ENCODE measurements at regions not wholly inside any gene's neighbourhood (a gene's known extent, or its start where the extent isn't known, plus 50 kb on each side); places are given as distances from the start of the nearest gene placed in this dataset.

DNA sequence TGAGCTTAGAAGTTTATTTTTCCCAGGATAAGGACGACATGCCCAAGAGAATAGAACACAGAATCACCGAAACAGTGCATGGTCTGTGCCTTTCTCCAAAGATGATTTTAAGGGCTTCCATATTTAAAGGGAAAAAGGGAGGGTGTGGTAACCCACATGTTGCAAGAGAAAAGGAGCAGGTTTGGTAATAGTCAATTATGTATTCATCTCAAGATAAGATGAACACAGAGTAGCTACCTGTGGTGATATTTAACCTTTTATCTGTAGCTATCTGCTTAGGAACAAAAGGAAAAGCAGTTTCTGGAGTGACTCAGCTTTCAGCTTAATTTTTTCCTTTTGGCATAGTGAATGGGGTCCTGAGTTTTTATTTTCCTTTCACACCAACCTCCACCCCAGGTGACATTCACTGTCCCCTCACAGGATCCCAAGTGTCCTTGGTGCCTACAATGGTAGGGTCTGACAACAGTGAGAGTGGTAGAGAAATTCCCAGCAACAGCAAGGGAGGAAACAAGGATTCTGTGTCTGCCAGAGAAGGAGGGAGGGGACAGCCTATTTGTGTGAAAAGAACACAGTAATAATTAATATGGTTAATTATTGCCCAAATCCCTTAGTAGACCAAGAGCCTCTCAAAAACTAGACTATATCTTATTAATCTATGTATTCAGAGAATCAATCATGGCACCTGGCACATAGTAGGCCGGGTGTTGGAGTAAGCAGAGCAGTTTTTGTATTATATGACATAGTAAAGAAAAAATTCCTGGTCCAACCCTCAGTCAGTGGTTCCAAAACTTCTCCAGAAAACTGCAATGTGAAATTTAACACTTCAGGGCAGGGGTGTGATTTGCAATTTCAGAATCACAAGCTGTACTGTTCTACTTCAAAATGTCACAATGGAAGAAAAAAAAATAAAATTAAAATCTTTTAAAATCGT lies 154.5 kb downstream of the PHLDA1 start:
- Histone ChIP-seq H3K9ac (ENCODE audit: low read depth in 1 of 2, low read length in 2 of 2) (peak overlapping the region in 1 of 2 donors; percentile 49), H3K4me3 (ENCODE audit: low read depth in 1 of 3, low read length in 3 of 3) (no peak overlapping the region), H3K9me3 (ENCODE audit: control insufficient read depth in 4 of 4, low read length in 3 of 4) (no peaks in the 10 kb centered on the region), H3K27ac (ENCODE audit: low read depth in 1 of 2, low read length in 2 of 2) (no peak overlapping the region), H3K27me3 (ENCODE audit: control insufficient read depth in 4 of 4, insufficient read depth in 4 of 4, low read length in 3 of 4) (no peaks in the 10 kb centered on the region), H3K4me1 (ENCODE audit: control insufficient read depth in 4 of 4, insufficient read depth in 4 of 4, low read length in 3 of 4) (peaks cover 0 to 16% (median 9%) of the 10 kb centered on the region in 4 donors), H3K36me3 (ENCODE audit: control insufficient read depth in 4 of 4, insufficient read depth in 3 of 4, low read depth in 1 of 4, low read length in 3 of 4) (no peaks in the 10 kb centered on the region)
- DNase-seq (ENCODE audit: low spot score), result no peak
- WGBS, result 55% methylated on average over 4 of the region's 4 CpGs
- TF ChIP-seq JUND (IDR thresholded peaks at IDR 0.05) (no peak), RAD21 (IDR thresholded peaks at IDR 0.05) (no peak), FOXA2 (IDR thresholded peaks at IDR 0.05) (no peak), FOXA1 (IDR thresholded peaks at IDR 0.05) (no peak), GABPA (IDR thresholded peaks at IDR 0.05 in 1 of 2, conservative IDR thresholded peaks at IDR 0.05 in 1 of 2) (no peak), RXRA (IDR thresholded peaks at IDR 0.05) (no peak), ATF3 (IDR thresholded peaks at IDR 0.05) (no peak), TAF1 (conservative IDR thresholded peaks at IDR 0.05) (no peak), ZBTB33 (IDR thresholded peaks at IDR 0.05) (no peak), REST (IDR thresholded peaks at IDR 0.05) (no peak), YY1 (IDR thresholded peaks at IDR 0.05) (no peak), HNF4G (IDR thresholded peaks at IDR 0.05) (no peak), EGR1 (IDR thresholded peaks at IDR 0.05; ENCODE audit: low read depth in 2 of 2) (no peak), SP1 (IDR thresholded peaks at IDR 0.05) (no peak), CTCF (IDR thresholded peaks at IDR 0.05; ENCODE audit: low read depth, low read length, missing input control) (no peak)

Measured in liver (tissue), 8 donors.